H1 (cell line): ENCODE measurements at regions not wholly inside any gene's neighbourhood (a gene's known extent, or its start where the extent isn't known, plus 50 kb on each side); places are given as distances from the start of the nearest gene placed in this dataset.

Experiments used
- CHD7 ChIP-seq: fragments of 300-600 bp; sonication (generic); IDR thresholded peaks from 2 replicates; pipeline ENCODE4 v1.7.1; 2012; ENCODE audit warnings: low read length, moderate library complexity, mild to moderate bottlenecking, inconsistent platforms; ENCODE audit not compliant: insufficient replicate concordance
- CTBP2 ChIP-seq: IDR thresholded peaks from 2 replicates; pipeline ENCODE4 v1.7.0; 2011; ENCODE audit warnings: borderline replicate concordance, mild to moderate bottlenecking, moderate library complexity, mixed read lengths, low read length; ENCODE audit not compliant: insufficient read depth, insufficient read length
- E2F6 ChIP-seq: IDR thresholded peaks from 2 replicates; pipeline ENCODE4 v1.6.1; 2012; ENCODE audit warnings: inconsistent platforms
- SIX5 ChIP-seq: IDR thresholded peaks from 2 replicates; pipeline ENCODE4 v1.6.1; 2011; ENCODE audit warnings: mild to moderate bottlenecking, low read depth, low read length
- SP4 ChIP-seq: IDR thresholded peaks from 2 replicates; pipeline ENCODE4 v1.6.1; 2012; ENCODE audit warnings: low read length, inconsistent platforms
- SUZ12 ChIP-seq: fragments of 200-600 bp; sonication (generic); IDR thresholded peaks from 2 replicates; pipeline ENCODE4 v1.6.1; 2012; ENCODE audit warnings: mild to moderate bottlenecking, inconsistent platforms, low read length, moderate library complexity, mixed read lengths
- TEAD4 ChIP-seq: IDR thresholded peaks from 2 replicates; pipeline ENCODE4 v1.6.1; 2012; ENCODE audit warnings: low read depth, low read length, inconsistent platforms, mixed read lengths

DNA sequence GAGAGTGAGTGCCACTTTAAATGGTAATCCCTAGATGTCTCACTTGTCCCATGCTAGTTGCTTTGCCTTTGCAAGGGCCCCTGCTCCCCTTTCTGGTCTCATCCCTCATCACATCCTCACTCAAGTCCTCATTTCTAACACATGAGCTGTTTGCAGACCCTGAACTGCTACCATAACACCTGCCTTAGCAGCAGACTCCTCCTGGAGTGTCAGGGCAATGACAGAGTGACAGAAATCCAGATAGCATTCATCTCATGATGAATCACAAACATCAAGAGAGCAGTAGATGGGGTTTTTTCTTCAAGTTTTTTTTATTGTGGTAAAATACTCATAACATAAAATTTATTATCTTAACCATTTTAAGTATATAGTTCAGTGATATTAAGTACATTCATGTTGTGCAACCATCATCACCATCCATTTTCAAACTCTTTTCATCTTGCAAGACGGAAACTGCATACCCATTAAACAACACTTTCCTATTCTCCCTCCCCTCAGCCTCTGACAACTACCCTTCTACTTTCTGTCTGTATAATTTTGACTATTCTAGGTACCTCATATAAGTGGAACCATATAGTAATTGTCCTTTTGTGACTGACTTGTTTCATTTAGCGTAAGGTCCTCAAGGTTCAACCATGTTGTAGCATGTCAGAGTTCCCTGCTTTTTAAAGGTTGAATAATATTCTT is 133.2 kb upstream of the RPS6KA3 start (continued):
- TF ChIP-seq CHD7 (no peak), CTBP2 (no peak), SP4 (no peak), TEAD4 (no peak), SUZ12 (no peak), SIX5 (no peak), E2F6 (no peak)
- TF ChIP-seq, all 59 proteins: peak for 0
